ENCODE measurements at regions not wholly inside any gene's neighbourhood (a gene's known extent, or its start where the extent isn't known, plus 50 kb on each side); places are given as distances from the start of the nearest gene placed in this dataset.

- no peaks in the 10 kb centered on the region for H4K20me1 ChIP-seq (ENCODE audit: control insufficient read depth, insufficient read depth, insufficient read length)
- no peak overlapping the region for H3K27ac Mint-ChIP-seq
- no peak for DNase-seq
Observed at GRCh38 chr2:225930687-225931086, 531.2 kb downstream of the NYAP2 start.

More at GRCh38 chr2:225930687-225931086, 531.2 kb downstream of the NYAP2 start:
- no CpG with 5 or more reads among the region's 2 CpGs for WGBS (ENCODE audit: extremely low coverage, insufficient read length, low lambda C conversion rate)
- Histone ChIP-seq H2BK120ac (ENCODE audit: low read depth, low read length, poor library complexity, severe bottlenecking) (no peak overlapping the region), H3K4me2 (ENCODE audit: insufficient read depth, insufficient read length, low read length) (no peak overlapping the region), H3K4ac (ENCODE audit: low read depth, low read length) (no peak overlapping the region), H2BK12ac (ENCODE audit: insufficient read length, low read depth, low read length) (no peak overlapping the region), H3K27me3 (ENCODE audit: insufficient read depth, low read length) (no peaks in the 10 kb centered on the region), H3K9me3 (ENCODE audit: control insufficient read depth, low read depth, low read length) (no peaks in the 10 kb centered on the region), H3K23ac (ENCODE audit: insufficient read length, low read depth, low read length) (no peak overlapping the region), H3K79me1 (ENCODE audit: insufficient read depth, low read depth, low read length, poor library complexity, severe bottlenecking) (no peaks in the 10 kb centered on the region), H2BK15ac (ENCODE audit: low read depth, low read length) (no peak overlapping the region), H3K56ac (ENCODE audit: insufficient read length, low read depth, low read length) (no peak overlapping the region), H3K27ac (ENCODE audit: insufficient read length, low read depth, low read length) (no peak overlapping the region), H3T11ph (ENCODE audit: low read length) (no peak overlapping the region), H2AFZ (ENCODE audit: low read length) (no peak overlapping the region), H3K4me1 (ENCODE audit: insufficient read depth, low read length) (no peaks in the 10 kb centered on the region), H3K18ac (ENCODE audit: insufficient read length, low read depth, low read length) (no peak overlapping the region), H2BK5ac (ENCODE audit: insufficient read length, low read length) (no peak overlapping the region), H2BK20ac (ENCODE audit: low read depth, low read length, poor library complexity, severe bottlenecking) (no peak overlapping the region), H3K9ac (ENCODE audit: extremely low read depth, insufficient read length, low read length) (no peak overlapping the region), H4K5ac (ENCODE audit: insufficient read length, low read depth, low read length) (no peak overlapping the region), H3K14ac (ENCODE audit: insufficient read depth, low read length) (no peak overlapping the region), H4K91ac (ENCODE audit: insufficient read length, low read depth, low read length) (no peak overlapping the region), H2AK5ac (ENCODE audit: insufficient read length, low read length) (no peak overlapping the region), H4K8ac (replicated peaks; ENCODE audit: insufficient read length, low read depth, low read length) (no peak overlapping the region), H3K23me2 (ENCODE audit: insufficient read length, low read depth, low read length, poor library complexity, severe bottlenecking) (no peaks in the 10 kb centered on the region), H3K79me2 (ENCODE audit: insufficient read depth, low read length) (no peaks in the 10 kb centered on the region)
- Mint-ChIP-seq H3K4me3 (no peak overlapping the region), H3K36me3 (ENCODE audit: insufficient read depth in 1 of 3, low read depth in 3 of 3) (no peaks in the 10 kb centered on the region), H3K4me1 (no peaks in the 10 kb centered on the region), H3K27me3 (ENCODE audit: low read depth) (no peaks in the 10 kb centered on the region), H3K9me3 (no peaks in the 10 kb centered on the region)
- no peak for TF ChIP-seq CTCF (conservative IDR thresholded peaks at IDR 0.05)

Measured in H9 (cell line).